Erythroblast (primary cell): ENCODE measurements at regions not wholly inside any gene's neighbourhood (a gene's known extent, or its start where the extent isn't known, plus 50 kb on each side); places are given as distances from the start of the nearest gene placed in this dataset.

Experiments used
- GATA1 ChIP-seq: IDR thresholded peaks from 2 replicates; pipeline ENCODE4 v1.6.1; 2011; ENCODE audit warnings: low read depth, mild to moderate bottlenecking, control low read depth, low read length, moderate library complexity
- POLR2A ChIP-seq: IDR thresholded peaks from 2 replicates; pipeline ENCODE4 v1.6.1; 2011; ENCODE audit warnings: mild to moderate bottlenecking, low read length

DNA sequence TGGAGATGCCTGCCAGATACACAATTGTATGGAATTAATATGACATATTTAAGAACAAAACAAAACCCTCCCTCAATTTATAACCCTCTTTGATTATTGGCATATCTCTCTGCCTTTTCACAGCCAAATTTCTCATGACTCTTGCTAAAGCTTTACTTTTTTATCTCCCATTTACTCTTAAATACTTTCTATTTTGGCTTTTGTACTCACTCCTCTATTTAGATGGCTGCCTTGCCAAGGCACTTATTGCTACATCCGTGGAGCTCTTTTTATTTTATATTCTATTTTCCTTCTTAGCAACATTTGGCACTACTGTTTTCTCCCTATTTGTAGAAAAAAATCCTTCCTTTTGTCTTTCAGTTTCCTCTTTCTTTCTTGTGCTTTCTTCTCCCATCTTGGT lies 466.4 kb upstream of the CWC22 start:
- TF ChIP-seq POLR2A (no peak), GATA1 (no peak)
